Activated T-helper 1 cell treated with anti-CD3 and anti-CD28 coated beads, Interleukin-12 subunit alpha, Interleukin-12 subunit beta, Interleukin-2, Interleukin-4 antibody, amounts not matched to agents 30 ng/mL and 10 ng/mL and 1 ng/mL, durations not matched to agents 14 hours and 24 hours and 36 hours (primary cell): ENCODE measurements at regions not wholly inside any gene's neighbourhood (a gene's known extent, or its start where the extent isn't known, plus 50 kb on each side); places are given as distances from the start of the nearest gene placed in this dataset.

Experiments
- DNase-seq: peaks from one replicate; pipeline ENCODE4 v3.0.0; 2021; ENCODE audit warnings: low spot score
- H3K27ac Mint-ChIP-seq: one replicate; pipeline ENCODE4 v1.8.0; 2021; ENCODE audit warnings: mild to moderate bottlenecking, mixed read lengths
- H3K27me3 Mint-ChIP-seq: one replicate; pipeline ENCODE4 v1.8.0; 2022; ENCODE audit warnings: mild to moderate bottlenecking, moderate library complexity, mixed read lengths; ENCODE audit not compliant: insufficient read depth
- H3K36me3 Mint-ChIP-seq: one replicate; pipeline ENCODE4 v1.8.0; 2021; ENCODE audit warnings: low read depth, mixed read lengths
- H3K4me1 Mint-ChIP-seq: one replicate; pipeline ENCODE4 v1.8.0; 2021; ENCODE audit warnings: low read depth, mixed read lengths
- H3K4me3 Mint-ChIP-seq: one replicate; pipeline ENCODE4 v1.8.0; 2021; ENCODE audit warnings: mild to moderate bottlenecking, moderate library complexity, mixed read lengths
- H3K9me3 Mint-ChIP-seq: one replicate; pipeline ENCODE4 v1.8.0; 2021; ENCODE audit warnings: mixed read lengths
- intact Hi-C: fragments of 100-400 bp; cut with micrococcal nuclease; formaldehyde crosslinking; loops from one replicate; pipeline ENCODE4 v1.15.1; 2024

- Mint-ChIP-seq H3K4me3 (no peak overlapping the region), H3K27ac (no peak overlapping the region), H3K27me3 (no peaks in the 10 kb centered on the region), H3K36me3 (no peaks in the 10 kb centered on the region), H3K9me3 (no peaks in the 10 kb centered on the region), H3K4me1 (no peaks in the 10 kb centered on the region)
- DNase-seq, result no peak
- intact Hi-C loops, result no loop called here
Observed at GRCh38 chr11:92276773-92277172, 52.2 kb downstream of the FAT3 start.

- no peaks in the 10 kb centered on the region for H3K27me3 Mint-ChIP-seq
- DNase-seq, result no peak
- H3K4me3 Mint-ChIP-seq, result no peak overlapping the region
- no peak overlapping the region for H3K27ac Mint-ChIP-seq
- no peaks in the 10 kb centered on the region for H3K4me1 Mint-ChIP-seq
- intact Hi-C loops, result no loop called here
- no peaks in the 10 kb centered on the region for H3K9me3 Mint-ChIP-seq
- H3K36me3 Mint-ChIP-seq, result no peaks in the 10 kb centered on the region
Observed at GRCh38 chr11:92277871-92278270, 53.3 kb downstream of the FAT3 start.

GRCh38 chr11:92278791-92279433 is 54.3 kb downstream of the FAT3 start:
- DNase-seq, result no peak
- intact Hi-C loops, result no loop called here
- H3K27me3 Mint-ChIP-seq, result no peaks in the 10 kb centered on the region
- no peaks in the 10 kb centered on the region for H3K4me1 Mint-ChIP-seq
- H3K4me3 Mint-ChIP-seq, result no peak overlapping the region
- H3K36me3 Mint-ChIP-seq, result no peaks in the 10 kb centered on the region
- no peaks in the 10 kb centered on the region for H3K9me3 Mint-ChIP-seq
- no peak overlapping the region for H3K27ac Mint-ChIP-seq

GRCh38 chr11:92284107-92284506 is 59.5 kb downstream of the FAT3 start:
- no peaks in the 10 kb centered on the region for H3K4me1 Mint-ChIP-seq
- no peaks in the 10 kb centered on the region for H3K27me3 Mint-ChIP-seq
- H3K4me3 Mint-ChIP-seq, result no peak overlapping the region
- no peaks in the 10 kb centered on the region for H3K9me3 Mint-ChIP-seq
- DNase-seq, result no peak
- H3K27ac Mint-ChIP-seq, result no peak overlapping the region
- intact Hi-C loops, result no loop called here
- no peaks in the 10 kb centered on the region for H3K36me3 Mint-ChIP-seq

- no peak for DNase-seq
- no peak overlapping the region for H3K4me3 Mint-ChIP-seq
- intact Hi-C loops, result no loop called here
- H3K4me1 Mint-ChIP-seq, result no peaks in the 10 kb centered on the region
- H3K36me3 Mint-ChIP-seq, result no peaks in the 10 kb centered on the region
- no peaks in the 10 kb centered on the region for H3K9me3 Mint-ChIP-seq
- no peaks in the 10 kb centered on the region for H3K27me3 Mint-ChIP-seq
- H3K27ac Mint-ChIP-seq, result no peak overlapping the region
Observed at GRCh38 chr11:92284558-92284957, 59.9 kb downstream of the FAT3 start.

GRCh38 chr11:92285776-92286175 is 61.2 kb downstream of the FAT3 start:
- Mint-ChIP-seq H3K36me3 (no peaks in the 10 kb centered on the region), H3K4me3 (no peak overlapping the region), H3K27me3 (no peaks in the 10 kb centered on the region), H3K9me3 (no peaks in the 10 kb centered on the region), H3K27ac (no peak overlapping the region), H3K4me1 (no peaks in the 10 kb centered on the region)
- intact Hi-C loops, result no loop called here
- DNase-seq, result no peak

- no peaks in the 10 kb centered on the region for H3K36me3 Mint-ChIP-seq
- intact Hi-C loops, result no loop called here
- H3K9me3 Mint-ChIP-seq, result no peaks in the 10 kb centered on the region
- no peak overlapping the region for H3K4me3 Mint-ChIP-seq
- no peak for DNase-seq
- no peaks in the 10 kb centered on the region for H3K4me1 Mint-ChIP-seq
- H3K27ac Mint-ChIP-seq, result no peak overlapping the region
- H3K27me3 Mint-ChIP-seq, result no peaks in the 10 kb centered on the region
Observed at GRCh38 chr11:92286709-92287108, 62.1 kb downstream of the FAT3 start.

GRCh38 chr11:92295175-92296137 is 70.8 kb downstream of the FAT3 start:
- H3K27ac Mint-ChIP-seq, result no peak overlapping the region
- H3K4me1 Mint-ChIP-seq, result no peaks in the 10 kb centered on the region
- no peaks in the 10 kb centered on the region for H3K36me3 Mint-ChIP-seq
- H3K9me3 Mint-ChIP-seq, result no peaks in the 10 kb centered on the region
- no peak for DNase-seq
- intact Hi-C loops, result no loop called here
- no peaks in the 10 kb centered on the region for H3K27me3 Mint-ChIP-seq
- no peak overlapping the region for H3K4me3 Mint-ChIP-seq

- Mint-ChIP-seq H3K4me1 (no peaks in the 10 kb centered on the region), H3K4me3 (no peak overlapping the region)
- DNase-seq, result no peak
Observed at GRCh38 chr11:92296138-92296515, 71.5 kb downstream of the FAT3 start.

GRCh38 chr11:92297567-92298553 is 73.2 kb downstream of the FAT3 start:
- no peak for DNase-seq
- Mint-ChIP-seq H3K9me3 (no peaks in the 10 kb centered on the region), H3K4me1 (no peaks in the 10 kb centered on the region), H3K27me3 (no peaks in the 10 kb centered on the region), H3K36me3 (no peaks in the 10 kb centered on the region), H3K4me3 (no peak overlapping the region), H3K27ac (no peak overlapping the region)
- intact Hi-C loops, result no loop called here

More at GRCh38 chr11:92296138-92296515, 71.5 kb downstream of the FAT3 start:
- intact Hi-C loops, result no loop called here
- Mint-ChIP-seq H3K9me3 (no peaks in the 10 kb centered on the region), H3K36me3 (no peaks in the 10 kb centered on the region), H3K27ac (no peak overlapping the region), H3K27me3 (no peaks in the 10 kb centered on the region)

- intact Hi-C loops, result no loop called here
- Mint-ChIP-seq H3K27ac (no peak overlapping the region), H3K4me1 (no peaks in the 10 kb centered on the region), H3K9me3 (no peaks in the 10 kb centered on the region), H3K27me3 (no peaks in the 10 kb centered on the region), H3K4me3 (no peak overlapping the region), H3K36me3 (no peaks in the 10 kb centered on the region)
- DNase-seq, result no peak
Observed at GRCh38 chr11:92300876-92301275, 76.3 kb downstream of the FAT3 start.

GRCh38 chr11:92302770-92303169 is 78.2 kb downstream of the FAT3 start:
- H3K4me3 Mint-ChIP-seq, result no peak overlapping the region
- no peak for DNase-seq
- no peaks in the 10 kb centered on the region for H3K9me3 Mint-ChIP-seq
- no peak overlapping the region for H3K27ac Mint-ChIP-seq
- H3K27me3 Mint-ChIP-seq, result peaks cover under 1% of the 10 kb centered on the region
- intact Hi-C loops, result no loop called here
- no peaks in the 10 kb centered on the region for H3K4me1 Mint-ChIP-seq
- H3K36me3 Mint-ChIP-seq, result no peaks in the 10 kb centered on the region
